Heart right ventricle (tissue), 16 donors: ENCODE measurements at regions not wholly inside any gene's neighbourhood (a gene's known extent, or its start where the extent isn't known, plus 50 kb on each side); places are given as distances from the start of the nearest gene placed in this dataset.

Experiments used
- ATAC-seq, 8 donors: fragments of 200-7000 bp; cut with Tn5 transposase; one replicate each; pipeline ENCODE4 v1.9.1; 2020; ENCODE audit warnings: mild to moderate bottlenecking in 8 of 8, moderate library complexity in 8 of 8, moderate number of reproducible peaks in 1 of 8
- DNase-seq, 2 donors: peaks; one replicate each; pipeline ENCODE4 v3.0.0-alpha.2; 2020
- H3K27ac ChIP-seq, 10 donors: fragments of 200-600 bp; sonication (generic) in 2 of 10; one replicate each; pipeline versions ENCODE4 v1.5.0 to v1.8.0; 2020 to 2022; ENCODE audit warnings: mild to moderate bottlenecking in 3 of 10
- H3K27me3 ChIP-seq, 7 donors: fragments of 200-600 bp; one replicate each; pipeline ENCODE4 v1.8.0; 2021 to 2022; ENCODE audit warnings: mild to moderate bottlenecking in 2 of 7
- H3K36me3 ChIP-seq, 9 donors: fragments of 200-600 bp; sonication (generic) in 1 of 9; one replicate each; pipeline versions ENCODE4 v1.5.0 to v1.8.0; 2020 to 2022; ENCODE audit warnings: mild to moderate bottlenecking in 2 of 9
- H3K4me1 ChIP-seq, 9 donors: fragments of 200-600 bp; sonication (generic) in 1 of 9; one replicate each; pipeline versions ENCODE4 v1.5.0 to v1.8.0; 2020 to 2022; ENCODE audit warnings: mild to moderate bottlenecking in 4 of 9
- H3K4me3 ChIP-seq, 10 donors: fragments of 200-600 bp; sonication (generic) in 2 of 10; one replicate each; pipeline versions ENCODE4 v1.5.0 to v1.8.0; 2020 to 2022; ENCODE audit warnings: mild to moderate bottlenecking in 7 of 10, moderate library complexity in 2 of 10
- H3K9me3 ChIP-seq, 11 donors: fragments of 200-600 bp in 10 of 11; sonication (generic) in 2 of 11; one replicate each; pipeline versions ENCODE4 v1.5.0 to v1.8.0; 2013 to 2022; ENCODE audit warnings: mild to moderate bottlenecking in 2 of 11, control low read depth in 1 of 11, moderate library complexity in 1 of 11
- CTCF ChIP-seq, 9 donors: fragments of 200-600 bp; sonication (generic) in 2 of 9; IDR thresholded peaks; one replicate each; pipeline versions ENCODE4 v1.5.0 to v1.8.0; 2021 to 2022; ENCODE audit warnings: antibody characterized with exemption in 9 of 9, mild to moderate bottlenecking in 5 of 9, moderate library complexity in 1 of 9
- WGBS, 2 donors: extraction: QIAGEN DNeasy Blood & Tissue Kit; methylation state at CpG; one replicate each; pipeline ENCODE4 v1.1.7; 2013; ENCODE audit warnings: inconsistent platforms in 1 of 2; 5-methylcytosine and 5-hydroxymethylcytosine counted together
- intact Hi-C, 10 donors: fragments of 100-400 bp; cut with DNase I; formaldehyde crosslinking; loops; one replicate each; pipeline versions ENCODE4 v1.11.1 to v1.14.2; 2022
- donor health status: Arrhythmogenic right ventricular cardiomyopathy.
- donor health status: ischemic (EF 13 %, LVEDD 7.1; RV severe dilation, severe dysfunction).
- donor health status: healthy with polysubstance abuse.
- donor health status: DM: no; HTN: yes; CAD: no.
- donor health status: DM: no; HTN: no; CAD: no.
- donor health status: ischemic (EF 25% LVEDD 6.9; RV normal size, moderate dysfunction).
- donor health status: ischemic (EF 25% LVEDD 5.7; RV mildly dilated, moderate dysfunction).
- donor health status: healthy.
- donor health status: DM: yes; HTN: yes; CAD: no.
- donor health status: Ischemic cardiomyopathy.
- donor health status: ischemic (EF 35%, LVEDD 5.7; RV mildly dilated, moderate dysfunction).
- donor health status: nonischemic (EF 11% LVEDD 7.7; RV severe dilation, severe dysfunction).
- donor health status: DM: yes; HTN: yes; CAD: no.
- donor health status: PGD.
- donor health status: ischemic (EF 29% LVEDD 5.4; RV normal size, mild dysfunction).
- donor health status: nonischemic (EF 23%, LVEDD 6.1; RV moderate dilation, normal function).

GRCh38 chr6:104633125-104633524, 226.6 kb downstream of the HACE1 start:
- no peak for ATAC-seq
- WGBS, 2 donors: 67 to 80% methylated on average over 4 of the region's 4 CpGs
- Histone ChIP-seq H3K9me3 (peaks cover 0 to 15% (median 0%) of the 10 kb centered on the region in 11 donors), H3K27me3 (no peaks in the 10 kb centered on the region), H3K27ac (no peak overlapping the region), H3K36me3 (no peaks in the 10 kb centered on the region), H3K4me1 (peaks cover 0 to 15% (median 0%) of the 10 kb centered on the region in 9 donors), H3K4me3 (no peak overlapping the region)
- TF ChIP-seq CTCF (IDR thresholded peaks at IDR 0.05): no peak
- intact Hi-C loops: loop anchor here in 2 of 10 donors (10.0 kb wide), 2 partner anchors 72 to 132 kb away; no protein-coding TSS in a partner anchor
- DNase-seq: no peak

- intact Hi-C loops: loop anchor here in 2 of 10 donors (10.0 kb wide), 2 partner anchors 72 to 132 kb away; no protein-coding TSS in a partner anchor
Observed at GRCh38 chr6:104632588-104632987, 227.1 kb downstream of the HACE1 start.

GRCh38 chr6:104630955-104631354, 228.8 kb downstream of the HACE1 start:
- TF ChIP-seq CTCF (IDR thresholded peaks at IDR 0.05): no peak
- no peak overlapping the region for H3K27ac ChIP-seq
- H3K4me1 ChIP-seq: peaks cover 0 to 10% (median 0%) of the 10 kb centered on the region in 9 donors
- DNase-seq: no peak
- no peaks in the 10 kb centered on the region for H3K36me3 ChIP-seq
- peaks cover 0 to 15% (median 0%) of the 10 kb centered on the region in 11 donors for H3K9me3 ChIP-seq
- ATAC-seq: peak in 1 of 8 donors; percentile 47
- intact Hi-C loops: loop anchor here in 2 of 10 donors (10.0 kb wide), 2 partner anchors 74 to 134 kb away; no protein-coding TSS in a partner anchor
- H3K4me3 ChIP-seq: no peak overlapping the region
- no peaks in the 10 kb centered on the region for H3K27me3 ChIP-seq

More at GRCh38 chr6:104632588-104632987, 227.1 kb downstream of the HACE1 start:
- Histone ChIP-seq H3K36me3 (no peaks in the 10 kb centered on the region), H3K4me1 (peaks cover 0 to 10% (median 0%) of the 10 kb centered on the region in 9 donors), H3K27ac (no peak overlapping the region), H3K4me3 (no peak overlapping the region), H3K9me3 (peaks cover 0 to 15% (median 0%) of the 10 kb centered on the region in 11 donors), H3K27me3 (no peaks in the 10 kb centered on the region)
- no peak for ATAC-seq
- TF ChIP-seq CTCF (IDR thresholded peaks at IDR 0.05): no peak
- DNase-seq: no peak
- 96 to 97% methylated on average over 2 of the region's 2 CpGs for WGBS, 2 donors

- Histone ChIP-seq H3K9me3 (peaks cover 0 to 12% (median 0%) of the 10 kb centered on the region in 11 donors), H3K27me3 (no peaks in the 10 kb centered on the region), H3K4me1 (peaks cover 0 to 10% (median 0%) of the 10 kb centered on the region in 9 donors), H3K36me3 (no peaks in the 10 kb centered on the region), H3K27ac (no peak overlapping the region), H3K4me3 (no peak overlapping the region)
- no peak for ATAC-seq
- DNase-seq: no peak
- intact Hi-C loops: loop anchor here in 2 of 10 donors (10.0 kb wide), 2 partner anchors 74 to 134 kb away; no protein-coding TSS in a partner anchor
- 59 to 62% methylated on average over 3 of the region's 3 CpGs for WGBS, 2 donors
- no peak for TF ChIP-seq CTCF (IDR thresholded peaks at IDR 0.05)
Observed at GRCh38 chr6:104630522-104630921, 229.2 kb downstream of the HACE1 start.
